IMR-90 (cell line): ENCODE measurements at regions not wholly inside any gene's neighbourhood (a gene's known extent, or its start where the extent isn't known, plus 50 kb on each side); places are given as distances from the start of the nearest gene placed in this dataset.

ENCODE experiments used
- ATAC-seq: fragments of 200-7000 bp; cut with Tn5 transposase; 2 replicates; pipeline ENCODE4 v1.9.1; 2020; ENCODE audit warnings: low read depth, mild to moderate bottlenecking, moderate library complexity
- BruUV-seq: library from RNA; stranded (reverse); fragments of 400-500 nt; replicated peaks from 2 replicates; lab custom pipeline; 2021; lab: Mats Ljungman, UMichigan
- CTCF ChIA-PET: fragments of 300-600 bp; formaldehyde crosslinking; extraction: SDS; loops from one replicate; lab custom pipeline; 2021; ENCODE audit warnings: antibody characterized with exemption; lab: Yijun Ruan, JAX
- POLR2A ChIA-PET: fragments of 300-600 bp; sonication (Branson Sonifier 250); formaldehyde crosslinking; loops from one replicate; lab custom pipeline; 2022; ENCODE audit warnings: antibody characterized with exemption; ENCODE audit not compliant: unreplicated experiment; lab: Charles Lee
- DNase-seq: peaks from one replicate; pipeline ENCODE4 v3.0.0; 2013
- H2AFZ ChIP-seq: replicated peaks from 2 replicates; pipeline ENCODE3; 2013; ENCODE audit warnings: low read length, mild to moderate bottlenecking; ENCODE audit not compliant: poor library complexity
- H2AK5ac ChIP-seq: 2 replicates; pipeline ENCODE4 v1.6.1; 2013; ENCODE audit warnings: low read depth, low read length, inconsistent platforms
- H2AK9ac ChIP-seq: replicated peaks from 2 replicates; pipeline ENCODE3; 2013; ENCODE audit warnings: mild to moderate bottlenecking, low read depth, low read length, moderate library complexity; ENCODE audit not compliant: poor library complexity
- H2BK120ac ChIP-seq: 2 replicates; pipeline ENCODE4 v1.6.1; 2013; ENCODE audit warnings: low read depth, low read length, inconsistent platforms
- H2BK15ac ChIP-seq: 3 replicates; pipeline ENCODE4 v1.6.1; 2013; ENCODE audit warnings: low read depth, low read length, inconsistent platforms
- H2BK20ac ChIP-seq: 2 replicates; pipeline ENCODE4 v1.6.1; 2013; ENCODE audit warnings: low read depth, mild to moderate bottlenecking, inconsistent platforms, low read length, moderate library complexity
- H2BK5ac ChIP-seq: 2 replicates; pipeline ENCODE4 v1.6.1; 2013; ENCODE audit warnings: mild to moderate bottlenecking, low read depth, low read length, inconsistent platforms; ENCODE audit not compliant: poor library complexity, severe bottlenecking
- H3K14ac ChIP-seq: replicated peaks from 2 replicates; pipeline ENCODE4 v1.6.1; 2013; ENCODE audit warnings: low read depth, low read length, inconsistent platforms
- H3K18ac ChIP-seq: 2 replicates; pipeline ENCODE4 v1.6.1; 2013; ENCODE audit warnings: low read depth, low read length, control low read depth
- H3K23ac ChIP-seq: 2 replicates; pipeline ENCODE4 v1.6.1; 2013; ENCODE audit warnings: low read depth, low read length, inconsistent platforms
- H3K27ac ChIP-seq: 2 replicates; pipeline ENCODE4 v1.5.1; 2013; ENCODE audit warnings: mild to moderate bottlenecking, control low read depth, low read length; ENCODE audit not compliant: insufficient read depth
- H3K27me3 ChIP-seq: 2 replicates; pipeline ENCODE4 v1.6.1; 2013; ENCODE audit warnings: low read length; ENCODE audit not compliant: control insufficient read depth, insufficient read depth
- H3K36me3 ChIP-seq: 2 replicates; pipeline ENCODE4 v1.6.1; 2013; ENCODE audit warnings: low read length, mixed read lengths; ENCODE audit not compliant: control insufficient read depth, insufficient read depth
- H3K4ac ChIP-seq: 2 replicates; pipeline ENCODE4 v1.6.1; 2013; ENCODE audit warnings: low read depth, low read length, inconsistent platforms
- H3K4me1 ChIP-seq: 2 replicates; pipeline ENCODE4 v1.6.1; 2013; ENCODE audit warnings: low read length, mixed read lengths; ENCODE audit not compliant: control insufficient read depth, insufficient read depth
- H3K4me2 ChIP-seq: 2 replicates; pipeline ENCODE4 v1.6.1; 2013; ENCODE audit warnings: low read depth, mild to moderate bottlenecking, control low read depth, low read length, moderate library complexity
- H3K4me3 ChIP-seq: 2 replicates; pipeline ENCODE4 v1.5.1; 2013; ENCODE audit warnings: low read depth, mild to moderate bottlenecking, control low read depth, low read length, moderate library complexity; ENCODE audit not compliant: insufficient read depth
- H3K56ac ChIP-seq: 2 replicates; pipeline ENCODE4 v1.6.1; 2013; ENCODE audit warnings: low read length, inconsistent platforms; ENCODE audit not compliant: insufficient read depth; ENCODE audit errors: extremely low read depth
- H3K79me1 ChIP-seq, 2 experiments: 2 replicates each; pipeline ENCODE4 v1.6.1; 2013; ENCODE audit warnings: low read length in 2 of 2, inconsistent platforms in 1 of 2, low read depth in 1 of 2
- H3K9ac ChIP-seq: 2 replicates; pipeline ENCODE4 v1.6.1; 2013; ENCODE audit warnings: low read depth, low read length, control low read depth
- H3K9me1 ChIP-seq: 2 replicates; pipeline ENCODE4 v1.6.1; 2013; ENCODE audit warnings: low read length, inconsistent platforms; ENCODE audit not compliant: insufficient read depth
- H3K9me3 ChIP-seq: 2 replicates; pipeline ENCODE4 v1.6.1; 2013; ENCODE audit warnings: low read length; ENCODE audit not compliant: control insufficient read depth, insufficient read depth
- H4K20me1 ChIP-seq: 2 replicates; pipeline ENCODE4 v1.6.1; 2013; ENCODE audit warnings: low read length, inconsistent platforms; ENCODE audit not compliant: insufficient read depth
- H4K5ac ChIP-seq: 2 replicates; pipeline ENCODE4 v1.6.1; 2013; ENCODE audit warnings: mild to moderate bottlenecking, low read depth, low read length, control low read depth
- H4K8ac ChIP-seq, 2 experiments: 2 replicates each; pipeline ENCODE4 v1.6.1; 2013; ENCODE audit warnings: low read depth in 2 of 2, low read length in 2 of 2, control low read depth in 1 of 2, inconsistent platforms in 1 of 2
- H4K91ac ChIP-seq: 2 replicates; pipeline ENCODE4 v1.6.1; 2013; ENCODE audit warnings: low read depth, low read length, inconsistent platforms; ENCODE audit not compliant: insufficient read depth
- BHLHE40 ChIP-seq: fragments of 150-350 bp; IDR thresholded peaks from 2 replicates; pipeline ENCODE4 v1.6.1; 2016; ENCODE audit warnings: mild to moderate bottlenecking, low read depth, low read length
- CEBPB ChIP-seq: IDR thresholded peaks from 2 replicates; pipeline ENCODE4 v1.6.1; 2012; ENCODE audit warnings: low read depth, low read length, improper control_type of control experiment
- CHD1 ChIP-seq: IDR thresholded peaks from 2 replicates; pipeline ENCODE4 v1.6.1; 2012; ENCODE audit warnings: low read depth, low read length, improper control_type of control experiment
- FOS ChIP-seq: fragments of 150-350 bp; IDR thresholded peaks from 2 replicates; pipeline ENCODE4 v1.6.1; 2016; ENCODE audit warnings: low read depth, low read length
- MAFK ChIP-seq: IDR thresholded peaks from 2 replicates; pipeline ENCODE4 v1.6.1; 2012; ENCODE audit warnings: low read depth, low read length, improper control_type of control experiment
- NFE2L2 ChIP-seq: fragments of 150-350 bp; IDR thresholded peaks from 2 replicates; pipeline ENCODE4 v1.6.1; 2016; ENCODE audit warnings: low read depth, mild to moderate bottlenecking, low read length
- RAD21 ChIP-seq: IDR thresholded peaks from 2 replicates; pipeline ENCODE4 v1.6.1; 2012; ENCODE audit warnings: low read length, improper control_type of control experiment
- RCOR1 ChIP-seq: IDR thresholded peaks from 2 replicates; pipeline ENCODE4 v1.6.1; 2012; ENCODE audit warnings: mild to moderate bottlenecking, low read length, improper control_type of control experiment; ENCODE audit not compliant: insufficient replicate concordance
- WGBS, 2 experiments: methylation state at CpG; one replicate each; pipeline versions ENCODE4 v1.1.5 to v1.1.7; 2013; ENCODE audit warnings: missing lambda C conversion rate in 2 of 2; ENCODE audit not compliant: insufficient read length in 1 of 2; ENCODE audit errors: extremely low coverage in 2 of 2; 5-methylcytosine and 5-hydroxymethylcytosine counted together
- dilution Hi-C: fragments of 300-500 bp; cut with HindIII; formaldehyde crosslinking; loops from one replicate; pipeline ENCODE4 v1.14.3; 2018; ENCODE audit warnings: low sequenced_read_pairs; ENCODE audit not compliant: unreplicated experiment
- in situ Hi-C: fragments of 300-500 bp; cut with MboI; formaldehyde crosslinking; loops from 3 replicates; pipeline ENCODE4 v1.14.3; 2019; ENCODE audit warnings: low sequenced_read_pairs, inconsistent platforms, mixed read lengths
- intact Hi-C: fragments of 100-400 bp; cut with micrococcal nuclease; formaldehyde crosslinking; loops from 2 replicates; pipeline ENCODE4 v1.10.0; 2022
- TF ChIP-seq, protein P1 (sequence below): fragments of 150-350 bp; IDR thresholded peaks from 2 replicates; pipeline ENCODE4 v1.6.1; 2016; ENCODE audit warnings: low read depth, mild to moderate bottlenecking, low read length, moderate library complexity, borderline replicate concordance
- TF ChIP-seq, protein P2 (sequence below): conservative IDR thresholded peaks from 2 replicates; pipeline ENCODE4 v1.5.1; 2012; ENCODE audit warnings: mild to moderate bottlenecking, low read depth, low read length, improper control_type of control experiment
- TF ChIP-seq, protein P3 (sequence below): fragments of 150-350 bp; IDR thresholded peaks from 2 replicates; pipeline ENCODE4 v1.6.1; 2017; ENCODE audit warnings: mild to moderate bottlenecking, antibody characterized with exemption, low read length, low read depth

DNA sequence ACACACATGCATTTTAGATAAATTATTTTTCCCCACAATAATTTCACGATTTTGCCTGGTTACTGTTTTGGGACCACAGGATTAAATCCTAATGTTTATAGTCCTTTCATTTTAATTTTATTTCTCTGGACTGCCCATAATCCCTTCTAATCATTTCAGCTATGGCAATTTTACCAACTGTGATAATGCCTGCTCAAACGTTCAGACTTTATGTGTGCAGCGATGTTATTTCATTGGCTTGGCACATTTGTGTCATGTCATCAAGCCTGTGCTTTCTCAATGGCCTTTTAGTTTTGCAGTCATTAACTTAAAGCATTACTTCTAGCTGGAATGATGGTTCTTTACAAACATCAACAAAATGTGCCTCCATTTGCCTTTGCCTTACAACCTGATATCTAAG lies 140.6 kb upstream of the HSF2 start:
- no peak overlapping the region for H3K18ac ChIP-seq
- ChIA-PET CTCF (no interaction called here), POLR2A (no interaction called here)
- H3K4me1 ChIP-seq, result no peaks in the 10 kb centered on the region
- H3K4ac ChIP-seq, result no peak overlapping the region
- dilution Hi-C loops, result no loop called here
- H3K4me2 ChIP-seq, result no peak overlapping the region
- H3K9me1 ChIP-seq, result no peaks in the 10 kb centered on the region
- H3K36me3 ChIP-seq, result no peaks in the 10 kb centered on the region
- DNase-seq, result no peak
- H3K23ac ChIP-seq, result no peak overlapping the region
- no peak overlapping the region for H2BK120ac ChIP-seq
- H4K20me1 ChIP-seq, result no peaks in the 10 kb centered on the region
- H4K8ac ChIP-seq, result no peak overlapping the region
- no peak overlapping the region for H3K9ac ChIP-seq
- H2AK5ac ChIP-seq, result no peak overlapping the region
- H2AFZ ChIP-seq, result no peak overlapping the region
- no peak overlapping the region for H4K91ac ChIP-seq
- intact Hi-C loops, result no loop called here
- in situ Hi-C loops, result no loop called here
- H3K79me1 ChIP-seq, result no peaks in the 10 kb centered on the region
- H2BK20ac ChIP-seq, result no peak overlapping the region
- no peak overlapping the region for H3K56ac ChIP-seq
- H3K14ac ChIP-seq, result no peak overlapping the region
- H3K4me3 ChIP-seq, result no peak overlapping the region
- no peak overlapping the region for H2AK9ac ChIP-seq
- H2BK15ac ChIP-seq, result no peak overlapping the region
- ATAC-seq, result no peak
- no peak overlapping the region for H3K27ac ChIP-seq
- no peaks in the 10 kb centered on the region for H3K9me3 ChIP-seq
- TF ChIP-seq MAFK, result no peak
- TF ChIP-seq RAD21, result no peak
- TF ChIP-seq, protein P1, sequence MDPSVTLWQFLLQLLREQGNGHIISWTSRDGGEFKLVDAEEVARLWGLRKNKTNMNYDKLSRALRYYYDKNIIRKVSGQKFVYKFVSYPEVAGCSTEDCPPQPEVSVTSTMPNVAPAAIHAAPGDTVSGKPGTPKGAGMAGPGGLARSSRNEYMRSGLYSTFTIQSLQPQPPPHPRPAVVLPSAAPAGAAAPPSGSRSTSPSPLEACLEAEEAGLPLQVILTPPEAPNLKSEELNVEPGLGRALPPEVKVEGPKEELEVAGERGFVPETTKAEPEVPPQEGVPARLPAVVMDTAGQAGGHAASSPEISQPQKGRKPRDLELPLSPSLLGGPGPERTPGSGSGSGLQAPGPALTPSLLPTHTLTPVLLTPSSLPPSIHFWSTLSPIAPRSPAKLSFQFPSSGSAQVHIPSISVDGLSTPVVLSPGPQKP, result no peak
- no peak for TF ChIP-seq BHLHE40
- no peak for TF ChIP-seq RCOR1
- TF ChIP-seq, protein P2, sequence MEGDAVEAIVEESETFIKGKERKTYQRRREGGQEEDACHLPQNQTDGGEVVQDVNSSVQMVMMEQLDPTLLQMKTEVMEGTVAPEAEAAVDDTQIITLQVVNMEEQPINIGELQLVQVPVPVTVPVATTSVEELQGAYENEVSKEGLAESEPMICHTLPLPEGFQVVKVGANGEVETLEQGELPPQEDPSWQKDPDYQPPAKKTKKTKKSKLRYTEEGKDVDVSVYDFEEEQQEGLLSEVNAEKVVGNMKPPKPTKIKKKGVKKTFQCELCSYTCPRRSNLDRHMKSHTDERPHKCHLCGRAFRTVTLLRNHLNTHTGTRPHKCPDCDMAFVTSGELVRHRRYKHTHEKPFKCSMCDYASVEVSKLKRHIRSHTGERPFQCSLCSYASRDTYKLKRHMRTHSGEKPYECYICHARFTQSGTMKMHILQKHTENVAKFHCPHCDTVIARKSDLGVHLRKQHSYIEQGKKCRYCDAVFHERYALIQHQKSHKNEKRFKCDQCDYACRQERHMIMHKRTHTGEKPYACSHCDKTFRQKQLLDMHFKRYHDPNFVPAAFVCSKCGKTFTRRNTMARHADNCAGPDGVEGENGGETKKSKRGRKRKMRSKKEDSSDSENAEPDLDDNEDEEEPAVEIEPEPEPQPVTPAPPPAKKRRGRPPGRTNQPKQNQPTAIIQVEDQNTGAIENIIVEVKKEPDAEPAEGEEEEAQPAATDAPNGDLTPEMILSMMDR, result no peak
- TF ChIP-seq NFE2L2, result no peak
- TF ChIP-seq, protein P3, sequence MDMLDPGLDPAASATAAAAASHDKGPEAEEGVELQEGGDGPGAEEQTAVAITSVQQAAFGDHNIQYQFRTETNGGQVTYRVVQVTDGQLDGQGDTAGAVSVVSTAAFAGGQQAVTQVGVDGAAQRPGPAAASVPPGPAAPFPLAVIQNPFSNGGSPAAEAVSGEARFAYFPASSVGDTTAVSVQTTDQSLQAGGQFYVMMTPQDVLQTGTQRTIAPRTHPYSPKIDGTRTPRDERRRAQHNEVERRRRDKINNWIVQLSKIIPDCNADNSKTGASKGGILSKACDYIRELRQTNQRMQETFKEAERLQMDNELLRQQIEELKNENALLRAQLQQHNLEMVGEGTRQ, result no peak
- no peak for TF ChIP-seq CEBPB
- no peak for TF ChIP-seq FOS
- no peak for TF ChIP-seq CHD1
- H4K5ac ChIP-seq, result no peak overlapping the region
- no peak overlapping the region for H2BK5ac ChIP-seq
- WGBS, 2 experiments, result 60% methylated on average over 1 of the region's 3 CpGs; no CpG with 5 or more reads in 1 of the 2 experiments
- no peaks in the 10 kb centered on the region for H3K27me3 ChIP-seq
- BruUV-seq, result no TSS peak
